SK-N-SH treated with all-trans-retinoic acid at 6 μM for 48 hours (cell line): ENCODE measurements at regions not wholly inside any gene's neighbourhood (a gene's known extent, or its start where the extent isn't known, plus 50 kb on each side); places are given as distances from the start of the nearest gene placed in this dataset.
A peak's percentile ranks its signal among the peaks of the same experiment; 100 is the strongest.

ENCODE experiments used
- ATAC-seq: fragments of 200-7000 bp; cut with Tn5 transposase; 3 replicates; pipeline ENCODE4 v1.9.1; 2020; ENCODE audit warnings: mild to moderate bottlenecking, moderate library complexity
- ARNTL ChIP-seq: fragments of 450-650 bp; formaldehyde crosslinking; IDR thresholded peaks from 2 replicates; pipeline ENCODE4 v1.5.0; 2020; ENCODE audit warnings: low read depth, mild to moderate bottlenecking, moderate library complexity, borderline replicate concordance
- BACH2 ChIP-seq: fragments of 250-450 bp; sonication (Bioruptor Pico); IDR thresholded peaks from 2 replicates; pipeline ENCODE4 v1.9.0; 2021; ENCODE audit warnings: mild to moderate bottlenecking, borderline replicate concordance
- CREB5 ChIP-seq: fragments of 250-450 bp; sonication (Bioruptor Pico); IDR thresholded peaks from 2 replicates; pipeline ENCODE4 v1.5.1; 2020; ENCODE audit warnings: low read depth, mild to moderate bottlenecking, moderate library complexity
- CSDC2 ChIP-seq: fragments of 250-450 bp; sonication (Bioruptor Pico); IDR thresholded peaks from 2 replicates; pipeline ENCODE4 v1.5.0; 2020; ENCODE audit warnings: mild to moderate bottlenecking, moderate library complexity
- ESRRG ChIP-seq: fragments of 250-450 bp; sonication (Bioruptor Pico); IDR thresholded peaks from 2 replicates; pipeline ENCODE4 v1.6.1; 2021; ENCODE audit warnings: mild to moderate bottlenecking
- GLIS3 ChIP-seq: fragments of 250-450 bp; sonication (Bioruptor Pico); IDR thresholded peaks from 2 replicates; pipeline ENCODE4 v1.5.0; 2020; ENCODE audit warnings: mild to moderate bottlenecking, moderate library complexity
- ISL1 ChIP-seq: fragments of 250-450 bp; sonication (Bioruptor Pico); IDR thresholded peaks from 2 replicates; pipeline ENCODE4 v2.1.2; 2022; ENCODE audit warnings: mild to moderate bottlenecking, moderate library complexity
- OSR1 ChIP-seq: fragments of 250-450 bp; sonication (Bioruptor Pico); IDR thresholded peaks from 2 replicates; pipeline ENCODE4 v1.8.0; 2022; ENCODE audit warnings: moderate library complexity, mild to moderate bottlenecking, inconsistent platforms
- PATZ1 ChIP-seq: fragments of 250-450 bp; sonication (Bioruptor Pico); IDR thresholded peaks from 2 replicates; pipeline ENCODE4 v1.8.0; 2020; ENCODE audit warnings: mild to moderate bottlenecking, moderate library complexity, borderline replicate concordance
- PPARA ChIP-seq: fragments of 250-450 bp; sonication (Bioruptor Pico); IDR thresholded peaks from 2 replicates; pipeline ENCODE4 v1.5.0; 2020; ENCODE audit warnings: mild to moderate bottlenecking, borderline replicate concordance
- RARB ChIP-seq: fragments of 250-450 bp; sonication (Bioruptor Pico); IDR thresholded peaks from 2 replicates; pipeline ENCODE4 v1.8.0; 2021; ENCODE audit warnings: mild to moderate bottlenecking, moderate library complexity
- TCF4 ChIP-seq: fragments of 250-450 bp; sonication (Bioruptor Pico); IDR thresholded peaks from 2 replicates; pipeline ENCODE4 v1.8.0; 2021; ENCODE audit warnings: mild to moderate bottlenecking, moderate library complexity, borderline replicate concordance
- TOX ChIP-seq: fragments of 250-450 bp; sonication (Bioruptor Pico); IDR thresholded peaks from 2 replicates; pipeline ENCODE4 v1.8.0; 2021; ENCODE audit warnings: mild to moderate bottlenecking, moderate library complexity, borderline replicate concordance
- TSHZ2 ChIP-seq: fragments of 250-450 bp; sonication (Bioruptor Pico); IDR thresholded peaks from 2 replicates; pipeline ENCODE4 v1.5.0; 2020; ENCODE audit warnings: mild to moderate bottlenecking, moderate library complexity
- ZC3H10 ChIP-seq: fragments of 250-450 bp; sonication (Bioruptor Pico); IDR thresholded peaks from 2 replicates; pipeline ENCODE4 v1.5.1; 2021; ENCODE audit warnings: mild to moderate bottlenecking, moderate library complexity
- ZFP3 ChIP-seq: fragments of 250-450 bp; sonication (Bioruptor Pico); IDR thresholded peaks from 2 replicates; pipeline ENCODE4 v1.5.0; 2020; ENCODE audit warnings: mild to moderate bottlenecking, moderate library complexity
- ZFP30 ChIP-seq: fragments of 450-650 bp; formaldehyde crosslinking; IDR thresholded peaks from 2 replicates; pipeline ENCODE4 v1.5.0; 2022; ENCODE audit warnings: mild to moderate bottlenecking, moderate library complexity
- ZNF565 ChIP-seq: fragments of 450-650 bp; formaldehyde crosslinking; conservative IDR thresholded peaks from 2 replicates; pipeline ENCODE4 v1.5.0; 2020; ENCODE audit warnings: low read depth, mild to moderate bottlenecking, moderate library complexity
- ZNF70 ChIP-seq: fragments of 450-650 bp; formaldehyde crosslinking; IDR thresholded peaks from 2 replicates; pipeline ENCODE4 v1.5.0; 2020; ENCODE audit warnings: mild to moderate bottlenecking, moderate library complexity
- ZNF8 ChIP-seq: fragments of 450-650 bp; formaldehyde crosslinking; IDR thresholded peaks from 2 replicates; pipeline ENCODE4 v1.5.0; 2020; ENCODE audit warnings: mild to moderate bottlenecking, moderate library complexity
- TF ChIP-seq, protein P1 (sequence below): fragments of 250-450 bp; sonication (Bioruptor Pico); IDR thresholded peaks from 2 replicates; pipeline ENCODE4 v1.8.0; 2021; ENCODE audit warnings: low read depth, mild to moderate bottlenecking, moderate library complexity, borderline replicate concordance

- ATAC-seq, result no peak
These were observed 472.5 kb downstream of the EPM2A start for GRCh38 chr6:145262771-145263170.

GRCh38 chr6:145263778-145264211, 471.5 kb downstream of the EPM2A start:
- ATAC-seq, result 0 out of 3 replicates have a peak, but pooled peaks have one; percentile 39
- peak; percentile 87 for TF ChIP-seq TSHZ2 (CRISPR knock-in tag)
- peak; percentile 43; the same call in 1 of the 2 replicates for TF ChIP-seq CREB5
- TF ChIP-seq RARB (CRISPR knock-in tag), result no peak
- TF ChIP-seq PPARA, result no peak
- 0 out of 2 replicates have a peak, but pooled peaks have one; percentile 27 for TF ChIP-seq ESRRG
- TF ChIP-seq ZNF565 (CRISPR knock-in tag), result no peak
- peak; percentile 37; the same call in 1 of the 2 replicates for TF ChIP-seq ZNF8
- 0 out of 2 replicates have a peak, but pooled peaks have one; percentile 22 for TF ChIP-seq PATZ1 (CRISPR knock-in tag)
- TF ChIP-seq TCF4 (CRISPR knock-in tag), result peak; percentile 90
- peak; percentile 62; the same call in 1 of the 2 replicates for TF ChIP-seq GLIS3 (CRISPR knock-in tag)
- no peak for TF ChIP-seq ZFP30
- TF ChIP-seq ZC3H10 (CRISPR knock-in tag), result no peak
- peak; percentile 62; the same call in 1 of the 2 replicates for TF ChIP-seq ISL1 (CRISPR knock-in tag)
- TF ChIP-seq CSDC2 (CRISPR knock-in tag), result no peak
- TF ChIP-seq BACH2, result no peak
- peak; percentile 61; the same call in 1 of the 2 replicates for TF ChIP-seq ZFP3
- no peak for TF ChIP-seq ARNTL
- TF ChIP-seq ZNF70 (CRISPR knock-in tag), result 0 out of 2 replicates have a peak, but pooled peaks have one; percentile 59
- no peak for TF ChIP-seq OSR1

More at GRCh38 chr6:145262771-145263170, 472.5 kb downstream of the EPM2A start:
- TF ChIP-seq ZFP3, result no peak
- no peak for TF ChIP-seq ZNF70 (CRISPR knock-in tag)
- no peak for TF ChIP-seq ISL1 (CRISPR knock-in tag)
- TF ChIP-seq RARB (CRISPR knock-in tag), result no peak
- no peak for TF ChIP-seq TOX (CRISPR knock-in tag)
- no peak for TF ChIP-seq ZNF8
- no peak for TF ChIP-seq TSHZ2 (CRISPR knock-in tag)
- no peak for TF ChIP-seq CSDC2 (CRISPR knock-in tag)
- TF ChIP-seq, protein P1, sequence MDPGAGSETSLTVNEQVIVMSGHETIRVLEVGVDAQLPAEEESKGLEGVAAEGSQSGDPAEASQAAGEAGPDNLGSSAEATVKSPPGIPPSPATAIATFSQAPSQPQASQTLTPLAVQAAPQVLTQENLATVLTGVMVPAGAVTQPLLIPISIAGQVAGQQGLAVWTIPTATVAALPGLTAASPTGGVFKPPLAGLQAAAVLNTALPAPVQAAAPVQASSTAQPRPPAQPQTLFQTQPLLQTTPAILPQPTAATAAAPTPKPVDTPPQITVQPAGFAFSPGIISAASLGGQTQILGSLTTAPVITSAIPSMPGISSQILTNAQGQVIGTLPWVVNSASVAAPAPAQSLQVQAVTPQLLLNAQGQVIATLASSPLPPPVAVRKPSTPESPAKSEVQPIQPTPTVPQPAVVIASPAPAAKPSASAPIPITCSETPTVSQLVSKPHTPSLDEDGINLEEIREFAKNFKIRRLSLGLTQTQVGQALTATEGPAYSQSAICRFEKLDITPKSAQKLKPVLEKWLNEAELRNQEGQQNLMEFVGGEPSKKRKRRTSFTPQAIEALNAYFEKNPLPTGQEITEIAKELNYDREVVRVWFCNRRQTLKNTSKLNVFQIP, result no peak
- no peak for TF ChIP-seq PPARA
